Vagina (tissue), 2 donors: ENCODE measurements at regions not wholly inside any gene's neighbourhood (a gene's known extent, or its start where the extent isn't known, plus 50 kb on each side); places are given as distances from the start of the nearest gene placed in this dataset.
"Not testable (repeated sequence)": the region's sequence is repeated elsewhere in the genome, so short reads cannot be mapped to it uniquely, and the experiment has no call there.

Source experiments
- DNase-seq, 2 donors: peaks; one replicate each; pipeline ENCODE4 v3.0.0-alpha.2; 2017; ENCODE audit errors: extremely low spot score in 2 of 2
- H3K27ac ChIP-seq: fragments of 200-600 bp; sonication (generic); one replicate; pipeline ENCODE4 v1.5.1; 2019
- H3K27me3 ChIP-seq: fragments of 200-600 bp; sonication (generic); one replicate; pipeline ENCODE4 v1.5.1; 2019
- H3K36me3 ChIP-seq, 2 donors: fragments of 200-600 bp; sonication (generic); one replicate each; pipeline ENCODE4 v1.5.1; 2017 to 2019
- H3K4me1 ChIP-seq: fragments of 200-600 bp; sonication (generic); one replicate; pipeline ENCODE4 v1.5.1; 2019
- H3K4me3 ChIP-seq, 2 donors: fragments of 200-600 bp; sonication (generic); 1 replicate in 1 of 2; 2 replicates in 1 of 2; pipeline ENCODE4 v1.5.1; 2016 to 2019
- H3K9me3 ChIP-seq: fragments of 200-600 bp; sonication (generic); one replicate; pipeline ENCODE4 v1.5.1; 2019
- POLR2A ChIP-seq, 2 donors: fragments of 450-650 bp; IDR thresholded peaks; one replicate each; pipeline ENCODE4 v1.6.1; 2017; ENCODE audit warnings: antibody characterized with exemption in 2 of 2, mild to moderate bottlenecking in 2 of 2, moderate library complexity in 2 of 2
- POLR2AphosphoS5 ChIP-seq, 2 donors: sonication (generic); formaldehyde crosslinking; IDR thresholded peaks; one replicate each; pipeline ENCODE4 v1.9.0; 2017; ENCODE audit warnings: antibody characterized with exemption in 2 of 2, mild to moderate bottlenecking in 2 of 2, low read depth in 1 of 2; ENCODE audit not compliant: insufficient read depth in 1 of 2
- intact Hi-C: fragments of 100-400 bp; cut with DNase I; formaldehyde crosslinking; loops from one replicate; pipeline ENCODE4 v1.15.1; 2023
- TF ChIP-seq, protein P1 (sequence below), 3 experiments: fragments of 450-650 bp in 2 of 3; fragments of 200-600 bp in 1 of 3; sonication (generic) in 1 of 3; IDR thresholded peaks; one replicate each; pipeline ENCODE4 v1.5.1; 2017 to 2019; ENCODE audit warnings: antibody characterized with exemption in 3 of 3, mild to moderate bottlenecking in 2 of 3, moderate library complexity in 2 of 3

DNA sequence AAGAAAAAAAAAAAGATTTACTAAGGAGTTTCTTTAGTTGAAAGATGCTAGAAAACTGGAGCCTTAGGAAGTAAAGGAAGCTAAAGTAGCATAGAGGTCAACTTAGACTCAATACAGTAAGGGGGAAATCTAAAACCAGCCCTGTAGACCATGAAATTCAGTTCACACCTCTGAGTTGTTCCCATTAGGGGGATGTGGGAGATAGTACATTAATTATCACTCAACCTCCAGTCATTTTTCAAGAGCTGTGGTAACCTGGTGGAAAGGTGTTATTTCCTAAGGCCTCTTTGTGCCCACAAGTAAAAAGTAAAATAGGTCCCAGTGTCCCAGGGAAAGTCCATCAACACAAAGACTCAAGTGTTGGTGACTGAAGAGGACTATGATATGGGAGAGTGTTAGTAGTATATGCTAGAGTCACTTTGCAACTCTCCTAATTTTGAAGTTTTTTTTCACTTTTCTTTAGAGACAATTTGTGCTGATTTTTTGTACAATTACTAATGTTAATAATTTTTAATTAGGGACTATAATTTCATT lies 1274.4 kb upstream of the EPHA6 start:
- Histone ChIP-seq H3K27me3 (no peaks in the 10 kb centered on the region), H3K4me3 (no peak overlapping the region), H3K36me3 (no peaks in the 10 kb centered on the region), H3K4me1 (no peaks in the 10 kb centered on the region), H3K9me3 (no peaks in the 10 kb centered on the region), H3K27ac (no peak overlapping the region)
- DNase-seq = no peak
- intact Hi-C loops = no loop called here
- TF ChIP-seq, protein P1, sequence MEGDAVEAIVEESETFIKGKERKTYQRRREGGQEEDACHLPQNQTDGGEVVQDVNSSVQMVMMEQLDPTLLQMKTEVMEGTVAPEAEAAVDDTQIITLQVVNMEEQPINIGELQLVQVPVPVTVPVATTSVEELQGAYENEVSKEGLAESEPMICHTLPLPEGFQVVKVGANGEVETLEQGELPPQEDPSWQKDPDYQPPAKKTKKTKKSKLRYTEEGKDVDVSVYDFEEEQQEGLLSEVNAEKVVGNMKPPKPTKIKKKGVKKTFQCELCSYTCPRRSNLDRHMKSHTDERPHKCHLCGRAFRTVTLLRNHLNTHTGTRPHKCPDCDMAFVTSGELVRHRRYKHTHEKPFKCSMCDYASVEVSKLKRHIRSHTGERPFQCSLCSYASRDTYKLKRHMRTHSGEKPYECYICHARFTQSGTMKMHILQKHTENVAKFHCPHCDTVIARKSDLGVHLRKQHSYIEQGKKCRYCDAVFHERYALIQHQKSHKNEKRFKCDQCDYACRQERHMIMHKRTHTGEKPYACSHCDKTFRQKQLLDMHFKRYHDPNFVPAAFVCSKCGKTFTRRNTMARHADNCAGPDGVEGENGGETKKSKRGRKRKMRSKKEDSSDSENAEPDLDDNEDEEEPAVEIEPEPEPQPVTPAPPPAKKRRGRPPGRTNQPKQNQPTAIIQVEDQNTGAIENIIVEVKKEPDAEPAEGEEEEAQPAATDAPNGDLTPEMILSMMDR (IDR thresholded peaks at IDR 0.05) = no peak
- no peak for TF ChIP-seq POLR2A (IDR thresholded peaks at IDR 0.05)
- TF ChIP-seq POLR2AphosphoS5 (IDR thresholded peaks at IDR 0.05; ENCODE audit: insufficient read depth in 1 of 2, low read depth in 1 of 2) = no peak

GRCh38 chr3:95565502-95565901 lies 1248.9 kb upstream of the EPHA6 start:
- Histone ChIP-seq H3K36me3 (no peaks in the 10 kb centered on the region), H3K27ac (no peak overlapping the region), H3K4me3 (no peak overlapping the region), H3K4me1 (no peaks in the 10 kb centered on the region), H3K9me3 (no peaks in the 10 kb centered on the region), H3K27me3 (no peaks in the 10 kb centered on the region)
- TF ChIP-seq, protein P1 (IDR thresholded peaks at IDR 0.05) = no peak
- TF ChIP-seq POLR2AphosphoS5 (IDR thresholded peaks at IDR 0.05; ENCODE audit: insufficient read depth in 1 of 2, low read depth in 1 of 2) (no peak), POLR2A (IDR thresholded peaks at IDR 0.05) (no peak)
- DNase-seq = no peak
- intact Hi-C loops = no loop called here

- H3K4me3 ChIP-seq = no peak overlapping the region
- H3K9me3 ChIP-seq = no peaks in the 10 kb centered on the region
- H3K4me1 ChIP-seq = no peaks in the 10 kb centered on the region
- no peaks in the 10 kb centered on the region for H3K27me3 ChIP-seq
- H3K27ac ChIP-seq = no peak overlapping the region
- DNase-seq = no peak
- intact Hi-C loops = no loop called here
- TF ChIP-seq, protein P1 (IDR thresholded peaks at IDR 0.05) = no peak
- TF ChIP-seq POLR2A (IDR thresholded peaks at IDR 0.05) (no peak), POLR2AphosphoS5 (IDR thresholded peaks at IDR 0.05; ENCODE audit: insufficient read depth in 1 of 2, low read depth in 1 of 2) (no peak)
- no peaks in the 10 kb centered on the region for H3K36me3 ChIP-seq
Measured at GRCh38 chr3:95567346-95567745, 1247.0 kb upstream of the EPHA6 start.

GRCh38 chr3:95586754-95587153 lies 1227.6 kb upstream of the EPHA6 start:
- TF ChIP-seq POLR2AphosphoS5 (IDR thresholded peaks at IDR 0.05; ENCODE audit: insufficient read depth in 1 of 2, low read depth in 1 of 2) (no peak), POLR2A (IDR thresholded peaks at IDR 0.05) (no peak)
- TF ChIP-seq, protein P1 (IDR thresholded peaks at IDR 0.05) = no peak
- Histone ChIP-seq H3K27ac (no peak overlapping the region), H3K36me3 (no peaks in the 10 kb centered on the region), H3K27me3 (no peaks in the 10 kb centered on the region), H3K4me1 (no peaks in the 10 kb centered on the region), H3K4me3 (no peak overlapping the region), H3K9me3 (no peaks in the 10 kb centered on the region)
- intact Hi-C loops = no loop called here
- no peak for DNase-seq

DNA sequence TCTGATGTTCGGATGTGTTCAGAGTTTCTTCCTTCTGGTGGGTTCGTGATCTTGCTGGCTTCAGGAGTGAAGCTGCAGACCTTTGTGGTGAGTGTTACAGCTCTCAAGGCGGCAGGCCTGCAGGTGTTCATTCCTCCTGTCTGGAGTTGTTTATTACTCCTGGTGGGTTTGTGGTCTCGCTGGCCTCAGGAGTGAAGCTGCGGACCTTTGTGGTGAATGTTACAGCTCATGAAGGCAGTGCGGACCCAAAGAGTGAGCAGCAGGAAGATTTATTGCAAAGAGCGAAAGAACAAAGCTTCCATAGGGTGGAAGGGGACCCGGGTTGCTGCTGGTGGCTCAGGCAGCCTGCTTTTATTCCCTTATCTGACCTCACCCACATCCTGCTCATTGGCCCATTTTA lies 1226.8 kb upstream of the EPHA6 start:
- DNase-seq, H3K4me1 ChIP-seq, H3K27ac ChIP-seq, H3K36me3 ChIP-seq, intact Hi-C loops, H3K4me3 ChIP-seq, H3K27me3 ChIP-seq, H3K9me3 ChIP-seq: not testable (repeated sequence)
